ENCODE measurements at regions not wholly inside any gene's neighbourhood (a gene's known extent, or its start where the extent isn't known, plus 50 kb on each side); places are given as distances from the start of the nearest gene placed in this dataset.

DNA sequence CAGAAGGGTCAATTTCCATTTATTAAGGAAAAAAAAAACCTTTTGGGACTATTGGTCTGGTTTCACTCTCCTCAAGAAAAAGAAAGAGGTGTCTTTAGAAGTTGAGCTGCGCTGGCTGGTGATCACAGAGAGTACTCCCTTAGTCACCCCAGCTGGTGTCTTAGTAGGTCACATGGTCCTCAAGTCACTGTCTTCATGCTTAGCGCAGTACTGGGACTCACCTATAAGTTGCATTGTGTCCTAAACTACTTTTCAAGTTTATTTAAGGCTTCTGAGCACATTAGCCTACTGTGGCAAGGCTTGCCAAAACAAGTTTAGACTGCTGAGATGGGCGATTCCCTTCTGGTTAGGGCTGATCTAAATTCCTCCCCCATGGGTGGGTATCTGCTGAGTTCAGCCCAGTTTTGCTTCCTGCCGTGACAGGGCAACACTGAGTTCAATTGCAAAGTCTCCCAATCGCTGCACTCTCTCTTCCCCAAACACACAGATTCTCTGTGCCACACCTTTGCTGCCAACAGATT lies 824.9 kb upstream of the CRIM1 start:
- TF ChIP-seq, protein P1, sequence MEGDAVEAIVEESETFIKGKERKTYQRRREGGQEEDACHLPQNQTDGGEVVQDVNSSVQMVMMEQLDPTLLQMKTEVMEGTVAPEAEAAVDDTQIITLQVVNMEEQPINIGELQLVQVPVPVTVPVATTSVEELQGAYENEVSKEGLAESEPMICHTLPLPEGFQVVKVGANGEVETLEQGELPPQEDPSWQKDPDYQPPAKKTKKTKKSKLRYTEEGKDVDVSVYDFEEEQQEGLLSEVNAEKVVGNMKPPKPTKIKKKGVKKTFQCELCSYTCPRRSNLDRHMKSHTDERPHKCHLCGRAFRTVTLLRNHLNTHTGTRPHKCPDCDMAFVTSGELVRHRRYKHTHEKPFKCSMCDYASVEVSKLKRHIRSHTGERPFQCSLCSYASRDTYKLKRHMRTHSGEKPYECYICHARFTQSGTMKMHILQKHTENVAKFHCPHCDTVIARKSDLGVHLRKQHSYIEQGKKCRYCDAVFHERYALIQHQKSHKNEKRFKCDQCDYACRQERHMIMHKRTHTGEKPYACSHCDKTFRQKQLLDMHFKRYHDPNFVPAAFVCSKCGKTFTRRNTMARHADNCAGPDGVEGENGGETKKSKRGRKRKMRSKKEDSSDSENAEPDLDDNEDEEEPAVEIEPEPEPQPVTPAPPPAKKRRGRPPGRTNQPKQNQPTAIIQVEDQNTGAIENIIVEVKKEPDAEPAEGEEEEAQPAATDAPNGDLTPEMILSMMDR (conservative IDR thresholded peaks at IDR 0.05; ENCODE audit: low read depth, low read length), result no peak
- TF ChIP-seq EZH2 (IDR thresholded peaks at IDR 0.05; ENCODE audit: borderline replicate concordance, low read depth, low read length, poor library complexity, severe bottlenecking), result no peak
